ENCODE measurements at regions not wholly inside any gene's neighbourhood (a gene's known extent, or its start where the extent isn't known, plus 50 kb on each side); places are given as distances from the start of the nearest gene placed in this dataset.
"Not testable (repeated sequence)": the region's sequence is repeated elsewhere in the genome, so short reads cannot be mapped to it uniquely, and the experiment has no call there.

- not testable (repeated sequence) for H3K9me3 Mint-ChIP-seq; H3K4me1 Mint-ChIP-seq; ATAC-seq (ENCODE audit: low read depth); H3K27ac Mint-ChIP-seq; H3K4me3 Mint-ChIP-seq; DNase-seq (ENCODE audit: low spot score in 2 of 2); H3K36me3 Mint-ChIP-seq
- peaks cover 20% of the 10 kb centered on the region for H3K27me3 Mint-ChIP-seq
These were observed 68.6 kb upstream of the WNT4 start for GRCh38 chr1:22211459-22211858.

- H3K36me3 Mint-ChIP-seq: no peaks in the 10 kb centered on the region
- H3K4me3 Mint-ChIP-seq: no peak overlapping the region
- H3K9me3 Mint-ChIP-seq: no peaks in the 10 kb centered on the region
- no peaks in the 10 kb centered on the region for H3K4me1 Mint-ChIP-seq
- no peak for ATAC-seq (ENCODE audit: low read depth)
- H3K27me3 Mint-ChIP-seq: peaks cover 20% of the 10 kb centered on the region
- no peak for DNase-seq (ENCODE audit: low spot score in 2 of 2)
- no peak overlapping the region for H3K27ac Mint-ChIP-seq
These were observed 69.7 kb upstream of the WNT4 start for GRCh38 chr1:22212400-22213233.

- H3K27me3 Mint-ChIP-seq: peaks cover 19% of the 10 kb centered on the region
These were observed 73.5 kb upstream of the WNT4 start for GRCh38 chr1:22216210-22216883.

GRCh38 chr1:22216966-22217365 lies 74.1 kb upstream of the WNT4 start:
- no peaks in the 10 kb centered on the region for H3K36me3 Mint-ChIP-seq
- no peaks in the 10 kb centered on the region for H3K4me1 Mint-ChIP-seq
- peaks cover 23% of the 10 kb centered on the region for H3K27me3 Mint-ChIP-seq
- H3K4me3 Mint-ChIP-seq: no peak overlapping the region
- H3K27ac Mint-ChIP-seq: no peak overlapping the region
- ATAC-seq (ENCODE audit: low read depth) (no peak), DNase-seq (ENCODE audit: low spot score in 2 of 2) (no peak)
- H3K9me3 Mint-ChIP-seq: no peaks in the 10 kb centered on the region

More at GRCh38 chr1:22216210-22216883, 73.5 kb upstream of the WNT4 start:
- Mint-ChIP-seq H3K9me3 (no peaks in the 10 kb centered on the region), H3K36me3 (no peaks in the 10 kb centered on the region), H3K4me1 (no peaks in the 10 kb centered on the region), H3K4me3 (no peak overlapping the region), H3K27ac (no peak overlapping the region)
- no peak for DNase-seq (ENCODE audit: low spot score in 2 of 2)
- no peak for ATAC-seq (ENCODE audit: low read depth)

GRCh38 chr1:22217811-22218460 lies 75.0 kb upstream of the WNT4 start:
- Mint-ChIP-seq H3K4me3 (no peak overlapping the region), H3K9me3 (no peaks in the 10 kb centered on the region), H3K27me3 (peaks cover 22% of the 10 kb centered on the region), H3K36me3 (no peaks in the 10 kb centered on the region), H3K4me1 (no peaks in the 10 kb centered on the region), H3K27ac (no peak overlapping the region)
- ATAC-seq (ENCODE audit: low read depth) (no peak), DNase-seq (ENCODE audit: low spot score in 2 of 2) (no peak)

GRCh38 chr1:22218618-22219250 lies 75.8 kb upstream of the WNT4 start:
- ATAC-seq (ENCODE audit: low read depth) (no peak), DNase-seq (ENCODE audit: low spot score in 2 of 2) (no peak)
- no peak overlapping the region for H3K27ac Mint-ChIP-seq
- H3K4me1 Mint-ChIP-seq: no peaks in the 10 kb centered on the region
- no peaks in the 10 kb centered on the region for H3K36me3 Mint-ChIP-seq
- H3K9me3 Mint-ChIP-seq: no peaks in the 10 kb centered on the region
- no peak overlapping the region for H3K4me3 Mint-ChIP-seq
- H3K27me3 Mint-ChIP-seq: peaks cover 19% of the 10 kb centered on the region

- no peak for DNase-seq (ENCODE audit: low spot score in 2 of 2)
- H3K9me3 Mint-ChIP-seq: peaks cover 1% of the 10 kb centered on the region
These were observed 78.4 kb upstream of the WNT4 start for GRCh38 chr1:22221233-22221780.

GRCh38 chr1:22222723-22223122 lies 79.8 kb upstream of the WNT4 start:
- DNase-seq (ENCODE audit: low spot score in 2 of 2) (no peak), ATAC-seq (ENCODE audit: low read depth) (no peak)
- peaks cover 1% of the 10 kb centered on the region for H3K9me3 Mint-ChIP-seq
- H3K4me1 Mint-ChIP-seq: no peaks in the 10 kb centered on the region
- peaks cover 24% of the 10 kb centered on the region for H3K27me3 Mint-ChIP-seq
- H3K27ac Mint-ChIP-seq: no peak overlapping the region
- H3K36me3 Mint-ChIP-seq: no peaks in the 10 kb centered on the region
- no peak overlapping the region for H3K4me3 Mint-ChIP-seq

More at GRCh38 chr1:22221233-22221780, 78.4 kb upstream of the WNT4 start:
- Mint-ChIP-seq H3K4me1 (no peaks in the 10 kb centered on the region), H3K36me3 (no peaks in the 10 kb centered on the region), H3K4me3 (no peak overlapping the region), H3K27me3 (peaks cover 22% of the 10 kb centered on the region), H3K27ac (no peak overlapping the region)
- no peak for ATAC-seq (ENCODE audit: low read depth)

GRCh38 chr1:22223176-22223575 lies 80.3 kb upstream of the WNT4 start:
- Mint-ChIP-seq H3K9me3 (peaks cover 1% of the 10 kb centered on the region), H3K27ac (no peak overlapping the region), H3K27me3 (peaks cover 28% of the 10 kb centered on the region), H3K4me3 (no peak overlapping the region), H3K36me3 (no peaks in the 10 kb centered on the region), H3K4me1 (no peaks in the 10 kb centered on the region)
- DNase-seq (ENCODE audit: low spot score in 2 of 2) (no peak), ATAC-seq (ENCODE audit: low read depth) (no peak)

- H3K9me3 Mint-ChIP-seq: peaks cover 1% of the 10 kb centered on the region
- ATAC-seq (ENCODE audit: low read depth) (no peak), DNase-seq (ENCODE audit: low spot score in 2 of 2) (no peak)
- H3K27me3 Mint-ChIP-seq: peaks cover 24% of the 10 kb centered on the region
- H3K4me3 Mint-ChIP-seq: no peak overlapping the region
- H3K36me3 Mint-ChIP-seq: no peaks in the 10 kb centered on the region
- H3K27ac Mint-ChIP-seq: no peak overlapping the region
- no peaks in the 10 kb centered on the region for H3K4me1 Mint-ChIP-seq
These were observed 81.2 kb upstream of the WNT4 start for GRCh38 chr1:22224091-22224490.

- Mint-ChIP-seq H3K4me1 (no peaks in the 10 kb centered on the region), H3K27ac (no peak overlapping the region), H3K27me3 (peaks cover 22% of the 10 kb centered on the region)
These were observed 81.7 kb upstream of the WNT4 start for GRCh38 chr1:22224631-22225030.

GRCh38 chr1:22225858-22226589 lies 83.1 kb upstream of the WNT4 start:
- Mint-ChIP-seq H3K27ac (no peak overlapping the region), H3K9me3 (peaks cover 1% of the 10 kb centered on the region), H3K27me3 (peaks cover 31% of the 10 kb centered on the region), H3K4me3 (no peak overlapping the region), H3K36me3 (no peaks in the 10 kb centered on the region), H3K4me1 (no peaks in the 10 kb centered on the region)
- DNase-seq (ENCODE audit: low spot score in 2 of 2): no peak
- ATAC-seq (ENCODE audit: low read depth): no peak

More at GRCh38 chr1:22224631-22225030, 81.7 kb upstream of the WNT4 start:
- ATAC-seq (ENCODE audit: low read depth) (no peak), DNase-seq (ENCODE audit: low spot score in 2 of 2) (no peak)
- Mint-ChIP-seq H3K9me3 (peaks cover 1% of the 10 kb centered on the region), H3K36me3 (no peaks in the 10 kb centered on the region), H3K4me3 (no peak overlapping the region)

GRCh38 chr1:22228074-22228473 lies 85.2 kb upstream of the WNT4 start:
- H3K27ac Mint-ChIP-seq: no peak overlapping the region
- H3K9me3 Mint-ChIP-seq: peaks cover 3% of the 10 kb centered on the region
- H3K27me3 Mint-ChIP-seq: peaks cover 30% of the 10 kb centered on the region
- DNase-seq (ENCODE audit: low spot score in 2 of 2) (no peak), ATAC-seq (ENCODE audit: low read depth) (no peak)
- H3K4me3 Mint-ChIP-seq: no peak overlapping the region
- H3K36me3 Mint-ChIP-seq: no peaks in the 10 kb centered on the region
- no peaks in the 10 kb centered on the region for H3K4me1 Mint-ChIP-seq
